Kidney (tissue), 13 donors: ENCODE measurements at regions not wholly inside any gene's neighbourhood (a gene's known extent, or its start where the extent isn't known, plus 50 kb on each side); places are given as distances from the start of the nearest gene placed in this dataset.

Source experiments
- DNase-seq, 5 donors: peaks; one replicate each; pipeline ENCODE4 v3.0.0-alpha.2; 2013 to 2020
- FAIRE-seq: peaks from 2 replicates; lab custom pipeline; 2012; peaks lifted over from hg19 to GRCh38; lab: Jason Lieb, UNC
- H3K27ac ChIP-seq, 2 donors: one replicate each; pipeline ENCODE4 v1.7.0; 2013; ENCODE audit warnings: low read depth in 2 of 2, low read length in 2 of 2, inconsistent platforms in 1 of 2
- H3K27me3 ChIP-seq: one replicate; pipeline ENCODE4 v1.7.1; 2013; ENCODE audit warnings: low read length, inconsistent platforms; ENCODE audit not compliant: control insufficient read depth, insufficient read depth
- H3K36me3 ChIP-seq, 3 donors: one replicate each; pipeline versions ENCODE4 v1.7.0 to v1.7.1; 2013; ENCODE audit warnings: low read length in 3 of 3, control low read depth in 1 of 3, inconsistent platforms in 1 of 3; ENCODE audit not compliant: insufficient read depth in 3 of 3, control insufficient read depth in 2 of 3
- H3K4me1 ChIP-seq, 3 donors: one replicate each; pipeline versions ENCODE4 v1.7.0 to v1.7.1; 2013; ENCODE audit warnings: low read length in 3 of 3, inconsistent platforms in 1 of 3, low read depth in 1 of 3; ENCODE audit not compliant: control insufficient read depth in 2 of 3, insufficient read depth in 2 of 3
- H3K4me3 ChIP-seq, 3 donors: one replicate each; pipeline versions ENCODE4 v1.7.0 to v1.8.1; 2013; ENCODE audit warnings: low read length in 3 of 3, control low read depth in 1 of 3, inconsistent platforms in 1 of 3
- H3K9ac ChIP-seq, 3 donors: one replicate each; pipeline versions ENCODE4 v1.7.0 to v1.7.1; 2013; ENCODE audit warnings: low read length in 3 of 3, control low read depth in 1 of 3, inconsistent platforms in 1 of 3
- H3K9me3 ChIP-seq, 3 donors: one replicate each; pipeline versions ENCODE4 v1.7.0 to v1.7.1; 2013; ENCODE audit warnings: low read length in 3 of 3, control low read depth in 1 of 3, inconsistent platforms in 1 of 3; ENCODE audit not compliant: control insufficient read depth in 2 of 3, insufficient read depth in 1 of 3
- intact Hi-C: fragments of 100-400 bp; cut with DNase I; formaldehyde crosslinking; loops from one replicate; pipeline ENCODE4 v1.11.1; 2022
- TF ChIP-seq, protein P1 (sequence below): IDR thresholded peaks from 3 replicates; pipeline ENCODE4 v1.5.1; 2012; ENCODE audit warnings: mild to moderate bottlenecking, moderate library complexity, borderline replicate concordance; ENCODE audit not compliant: insufficient read depth; ENCODE audit errors: extremely low read depth
- donor health status: control.
- donor health status: control.
- donor health status: control.
- donor health status: control.
- donor health status: control.
- donor health status: DM: yes; HTN: yes; CAD: no.
- donor health status: Normal renal cell carcinoma (clear cell type).

DNA sequence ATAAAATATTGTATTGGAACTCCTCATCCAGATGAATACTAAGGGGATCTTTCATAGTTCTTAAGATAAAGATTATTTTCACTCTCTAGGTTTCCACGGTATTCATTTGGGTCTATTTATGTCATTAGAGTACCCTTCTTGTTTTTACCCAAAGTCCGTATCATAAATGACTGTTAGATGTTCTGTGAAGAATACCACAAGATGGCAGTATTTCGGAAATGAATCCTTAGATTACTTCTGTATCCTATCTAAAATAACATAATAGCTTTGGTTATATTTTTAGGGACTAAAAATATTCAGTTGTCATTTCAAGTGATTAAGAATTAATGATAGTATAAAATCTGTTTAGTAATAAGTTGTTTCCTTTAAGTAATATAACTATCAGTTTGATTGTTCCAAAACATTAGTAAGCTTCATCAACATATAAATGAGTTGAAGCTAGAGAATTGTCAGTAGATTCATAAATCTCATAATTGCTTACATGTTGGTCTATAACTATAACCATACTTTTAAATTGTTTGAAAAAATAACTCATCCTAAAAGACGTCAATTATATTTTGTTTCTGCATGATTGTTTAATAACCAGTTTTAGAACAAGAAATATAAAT, 337.5 kb upstream of the KCND2 start:
- FAIRE-seq, result peak; percentile 91
- Histone ChIP-seq H3K4me3 (no peak overlapping the region), H3K4me1 (no peaks in the 10 kb centered on the region), H3K36me3 (no peaks in the 10 kb centered on the region), H3K27ac (no peak overlapping the region), H3K9ac (no peak overlapping the region), H3K9me3 (no peaks in the 10 kb centered on the region), H3K27me3 (no peaks in the 10 kb centered on the region)
- intact Hi-C loops, result no loop called here
- peak in 2 of 5 donors; percentile 44 to 60 for DNase-seq
- TF ChIP-seq, protein P1, sequence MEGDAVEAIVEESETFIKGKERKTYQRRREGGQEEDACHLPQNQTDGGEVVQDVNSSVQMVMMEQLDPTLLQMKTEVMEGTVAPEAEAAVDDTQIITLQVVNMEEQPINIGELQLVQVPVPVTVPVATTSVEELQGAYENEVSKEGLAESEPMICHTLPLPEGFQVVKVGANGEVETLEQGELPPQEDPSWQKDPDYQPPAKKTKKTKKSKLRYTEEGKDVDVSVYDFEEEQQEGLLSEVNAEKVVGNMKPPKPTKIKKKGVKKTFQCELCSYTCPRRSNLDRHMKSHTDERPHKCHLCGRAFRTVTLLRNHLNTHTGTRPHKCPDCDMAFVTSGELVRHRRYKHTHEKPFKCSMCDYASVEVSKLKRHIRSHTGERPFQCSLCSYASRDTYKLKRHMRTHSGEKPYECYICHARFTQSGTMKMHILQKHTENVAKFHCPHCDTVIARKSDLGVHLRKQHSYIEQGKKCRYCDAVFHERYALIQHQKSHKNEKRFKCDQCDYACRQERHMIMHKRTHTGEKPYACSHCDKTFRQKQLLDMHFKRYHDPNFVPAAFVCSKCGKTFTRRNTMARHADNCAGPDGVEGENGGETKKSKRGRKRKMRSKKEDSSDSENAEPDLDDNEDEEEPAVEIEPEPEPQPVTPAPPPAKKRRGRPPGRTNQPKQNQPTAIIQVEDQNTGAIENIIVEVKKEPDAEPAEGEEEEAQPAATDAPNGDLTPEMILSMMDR, result peak; percentile 36

DNA sequence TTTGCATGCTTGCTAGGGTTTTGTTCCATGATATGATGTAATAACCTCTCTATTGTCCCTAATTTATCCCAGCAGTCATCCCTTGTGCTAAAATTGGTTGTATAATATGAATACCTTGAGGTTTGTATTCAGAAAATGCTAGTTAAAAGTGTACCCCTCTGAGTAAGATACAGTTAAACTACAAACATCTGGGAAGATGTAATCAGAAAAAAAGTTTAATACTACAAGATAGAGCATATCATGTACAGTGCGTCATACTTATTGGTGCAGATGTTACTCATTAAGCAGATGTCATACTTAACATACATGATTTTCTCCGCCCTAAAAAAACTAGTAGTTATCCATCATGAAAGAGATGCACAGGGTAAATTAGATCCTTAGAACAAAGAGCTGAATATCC, 336.1 kb upstream of the KCND2 start:
- Histone ChIP-seq H3K9ac (no peak overlapping the region), H3K4me1 (no peaks in the 10 kb centered on the region), H3K36me3 (no peaks in the 10 kb centered on the region), H3K4me3 (no peak overlapping the region), H3K27me3 (no peaks in the 10 kb centered on the region), H3K9me3 (no peaks in the 10 kb centered on the region), H3K27ac (no peak overlapping the region)
- DNase-seq (no peak), FAIRE-seq (no peak)
- intact Hi-C loops, result no loop called here
- TF ChIP-seq, protein P1, result no peak

DNA sequence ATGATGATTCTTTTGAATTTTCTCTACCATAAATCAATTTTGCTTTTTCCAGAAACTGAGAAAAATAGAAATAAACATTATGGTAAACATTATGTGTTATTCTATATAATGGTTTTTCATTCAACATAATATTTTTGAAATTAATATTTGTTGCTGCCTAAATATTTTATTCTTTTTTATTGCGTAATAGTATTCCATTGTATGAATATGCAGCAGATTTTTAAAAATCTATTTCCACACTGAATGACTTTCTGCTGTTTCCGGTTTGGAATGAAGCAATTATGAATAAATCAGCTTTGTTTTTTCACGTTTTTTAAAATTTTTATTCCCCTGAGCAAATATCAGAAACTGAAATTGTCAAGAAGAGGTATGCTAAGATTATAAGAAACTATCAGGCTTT, 335.2 kb upstream of the KCND2 start:
- Histone ChIP-seq H3K27me3 (no peaks in the 10 kb centered on the region), H3K9me3 (no peaks in the 10 kb centered on the region), H3K9ac (no peak overlapping the region), H3K36me3 (no peaks in the 10 kb centered on the region), H3K4me3 (no peak overlapping the region), H3K27ac (no peak overlapping the region), H3K4me1 (no peaks in the 10 kb centered on the region)
- DNase-seq, result no peak
- intact Hi-C loops, result no loop called here
- TF ChIP-seq, protein P1, result no peak
- FAIRE-seq, result no peak
